Uterus (tissue), 3 donors: ENCODE measurements at regions not wholly inside any gene's neighbourhood (a gene's known extent, or its start where the extent isn't known, plus 50 kb on each side); places are given as distances from the start of the nearest gene placed in this dataset.

Experiments used
- DNase-seq, 2 donors: peaks; one replicate each; pipeline ENCODE4 v3.0.0-alpha.2; 2019 to 2020
- H3K27ac ChIP-seq, 2 donors: fragments of 200-600 bp; sonication (generic); 1 replicate in 1 of 2; 2 replicates in 1 of 2; pipeline ENCODE4 v1.5.1; 2016 to 2018
- H3K27me3 ChIP-seq, 2 donors: fragments of 200-600 bp; sonication (generic); one replicate each; pipeline ENCODE4 v1.5.1; 2018 to 2019; ENCODE audit warnings: control low read depth in 1 of 2
- H3K36me3 ChIP-seq, 2 donors: fragments of 200-600 bp; sonication (generic); one replicate each; pipeline ENCODE4 v1.5.1; 2019; ENCODE audit warnings: control low read depth in 1 of 2
- H3K4me1 ChIP-seq, 2 donors: fragments of 200-600 bp; sonication (generic); one replicate each; pipeline ENCODE4 v1.5.1; 2018 to 2019; ENCODE audit warnings: control low read depth in 1 of 2
- H3K4me3 ChIP-seq, 2 donors: fragments of 200-600 bp; sonication (generic); 1 replicate in 1 of 2; 2 replicates in 1 of 2; pipeline ENCODE4 v1.5.1; 2018 to 2019; ENCODE audit warnings: mild to moderate bottlenecking in 1 of 2
- H3K9me3 ChIP-seq, 2 donors: fragments of 200-600 bp; sonication (generic); one replicate each; pipeline ENCODE4 v1.5.1; 2019; ENCODE audit warnings: control low read depth in 1 of 2
- POLR2A ChIP-seq, 2 donors: fragments of 450-650 bp; IDR thresholded peaks; one replicate each; pipeline ENCODE4 v1.6.1; 2016; ENCODE audit warnings: antibody characterized with exemption in 2 of 2, mild to moderate bottlenecking in 1 of 2, moderate library complexity in 1 of 2
- intact Hi-C: fragments of 100-400 bp; cut with DNase I; formaldehyde crosslinking; loops from one replicate; pipeline ENCODE4 v1.15.1; 2023; ENCODE audit warnings: low total_unique reads
- TF ChIP-seq, protein P1 (sequence below), 4 experiments: fragments of 200-600 bp in 2 of 4; fragments of 450-650 bp in 2 of 4; sonication (generic) in 2 of 4; IDR thresholded peaks; one replicate each; pipeline ENCODE4 v1.5.1; 2016 to 2019; ENCODE audit warnings: antibody characterized with exemption in 4 of 4, mild to moderate bottlenecking in 2 of 4, moderate library complexity in 1 of 4
- donor health status: DM: yes; HTN: yes; CAD: no.

DNA sequence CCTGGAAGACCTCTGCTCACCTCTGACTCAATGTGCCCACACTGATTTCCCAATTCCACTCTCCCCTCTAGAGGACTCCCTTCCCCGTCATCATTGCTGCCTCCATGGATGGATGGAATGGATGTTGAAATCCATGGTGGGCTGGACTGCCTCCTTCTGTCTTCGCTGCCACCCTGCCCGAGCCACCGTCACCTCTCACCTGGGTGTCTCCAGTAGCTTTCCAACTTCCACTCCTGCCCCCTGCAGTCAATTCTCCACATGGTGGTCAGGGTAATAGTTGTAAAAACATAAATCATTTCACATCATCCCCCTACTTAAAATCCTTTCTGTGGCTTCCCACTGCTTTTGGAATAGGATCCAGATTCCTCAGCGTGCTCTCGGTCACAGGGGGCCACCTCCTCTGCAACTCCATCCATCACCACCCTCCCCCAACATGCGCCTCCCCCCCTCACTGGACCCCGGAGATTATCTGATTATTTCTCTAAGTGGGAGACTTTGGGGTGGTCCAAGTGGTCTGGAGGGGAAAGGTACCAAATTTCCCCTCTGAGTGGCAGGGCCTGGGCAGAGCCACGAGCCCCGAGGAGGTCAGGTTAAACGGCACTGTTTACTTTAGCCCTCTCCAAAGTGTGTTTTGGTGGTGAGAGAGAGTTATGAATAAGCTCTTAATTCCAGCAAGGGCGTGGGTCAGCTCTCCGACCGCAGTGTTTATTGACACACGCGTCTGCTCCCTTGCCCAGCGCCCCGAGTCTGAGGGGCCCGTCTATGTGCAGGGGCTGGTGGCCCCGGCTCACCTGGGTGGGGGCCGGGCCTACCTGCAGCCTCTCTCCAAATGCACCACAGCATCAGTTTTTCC is 313.7 kb downstream of the MN1 start:
- intact Hi-C loops: no loop called here
- Histone ChIP-seq H3K4me1 (no peaks in the 10 kb centered on the region), H3K4me3 (no peak overlapping the region), H3K36me3 (no peaks in the 10 kb centered on the region), H3K27me3 (no peaks in the 10 kb centered on the region), H3K9me3 (no peaks in the 10 kb centered on the region), H3K27ac (no peak overlapping the region)
- TF ChIP-seq, protein P1, sequence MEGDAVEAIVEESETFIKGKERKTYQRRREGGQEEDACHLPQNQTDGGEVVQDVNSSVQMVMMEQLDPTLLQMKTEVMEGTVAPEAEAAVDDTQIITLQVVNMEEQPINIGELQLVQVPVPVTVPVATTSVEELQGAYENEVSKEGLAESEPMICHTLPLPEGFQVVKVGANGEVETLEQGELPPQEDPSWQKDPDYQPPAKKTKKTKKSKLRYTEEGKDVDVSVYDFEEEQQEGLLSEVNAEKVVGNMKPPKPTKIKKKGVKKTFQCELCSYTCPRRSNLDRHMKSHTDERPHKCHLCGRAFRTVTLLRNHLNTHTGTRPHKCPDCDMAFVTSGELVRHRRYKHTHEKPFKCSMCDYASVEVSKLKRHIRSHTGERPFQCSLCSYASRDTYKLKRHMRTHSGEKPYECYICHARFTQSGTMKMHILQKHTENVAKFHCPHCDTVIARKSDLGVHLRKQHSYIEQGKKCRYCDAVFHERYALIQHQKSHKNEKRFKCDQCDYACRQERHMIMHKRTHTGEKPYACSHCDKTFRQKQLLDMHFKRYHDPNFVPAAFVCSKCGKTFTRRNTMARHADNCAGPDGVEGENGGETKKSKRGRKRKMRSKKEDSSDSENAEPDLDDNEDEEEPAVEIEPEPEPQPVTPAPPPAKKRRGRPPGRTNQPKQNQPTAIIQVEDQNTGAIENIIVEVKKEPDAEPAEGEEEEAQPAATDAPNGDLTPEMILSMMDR (IDR thresholded peaks at IDR 0.05): no peak
- no peak for TF ChIP-seq POLR2A (IDR thresholded peaks at IDR 0.05)
- DNase-seq: no peak

- Histone ChIP-seq H3K27me3 (no peaks in the 10 kb centered on the region), H3K9me3 (no peaks in the 10 kb centered on the region), H3K4me1 (no peaks in the 10 kb centered on the region), H3K36me3 (no peaks in the 10 kb centered on the region), H3K4me3 (no peak overlapping the region), H3K27ac (no peak overlapping the region)
- DNase-seq: no peak
- intact Hi-C loops: no loop called here
- TF ChIP-seq, protein P1 (IDR thresholded peaks at IDR 0.05): no peak
- TF ChIP-seq POLR2A (IDR thresholded peaks at IDR 0.05): no peak
Observed at GRCh38 chr22:27488456-27489177, 312.9 kb downstream of the MN1 start.

GRCh38 chr22:27489178-27489675 is 312.3 kb downstream of the MN1 start:
- Histone ChIP-seq H3K36me3 (no peaks in the 10 kb centered on the region), H3K27ac (no peak overlapping the region), H3K4me1 (no peaks in the 10 kb centered on the region), H3K9me3 (no peaks in the 10 kb centered on the region), H3K4me3 (no peak overlapping the region), H3K27me3 (no peaks in the 10 kb centered on the region)
- TF ChIP-seq POLR2A (IDR thresholded peaks at IDR 0.05): no peak
- TF ChIP-seq, protein P1 (IDR thresholded peaks at IDR 0.05): no peak
- intact Hi-C loops: no loop called here
- no peak for DNase-seq

GRCh38 chr22:27490080-27490479 is 311.5 kb downstream of the MN1 start:
- no peak for DNase-seq
- no peaks in the 10 kb centered on the region for H3K4me1 ChIP-seq
- H3K27ac ChIP-seq: no peak overlapping the region
- intact Hi-C loops: no loop called here
- TF ChIP-seq, protein P1 (IDR thresholded peaks at IDR 0.05): no peak
- TF ChIP-seq POLR2A (IDR thresholded peaks at IDR 0.05): no peak
- H3K9me3 ChIP-seq: no peaks in the 10 kb centered on the region
- no peaks in the 10 kb centered on the region for H3K36me3 ChIP-seq
- no peak overlapping the region for H3K4me3 ChIP-seq
- H3K27me3 ChIP-seq: no peaks in the 10 kb centered on the region

GRCh38 chr22:27491888-27492287 is 309.7 kb downstream of the MN1 start:
- Histone ChIP-seq H3K4me1 (no peaks in the 10 kb centered on the region), H3K4me3 (no peak overlapping the region), H3K27ac (no peak overlapping the region), H3K9me3 (no peaks in the 10 kb centered on the region), H3K36me3 (no peaks in the 10 kb centered on the region), H3K27me3 (no peaks in the 10 kb centered on the region)
- no peak for DNase-seq
- TF ChIP-seq POLR2A (IDR thresholded peaks at IDR 0.05): no peak
- TF ChIP-seq, protein P1 (IDR thresholded peaks at IDR 0.05): no peak
- intact Hi-C loops: no loop called here
